Mammary epithelial cell (primary cell): ENCODE measurements at regions not wholly inside any gene's neighbourhood (a gene's known extent, or its start where the extent isn't known, plus 50 kb on each side); places are given as distances from the start of the nearest gene placed in this dataset.

Experiments
- CTCF ChIP-seq, 2 donors: IDR thresholded peaks in 1 of 2; conservative IDR thresholded peaks in 1 of 2; 2 replicates each; pipeline ENCODE4 v1.5.1; 2011 to 2012; ENCODE audit warnings: inconsistent platforms in 2 of 2, low read length in 2 of 2, mild to moderate bottlenecking in 2 of 2, control low read depth in 1 of 2, low read depth in 1 of 2; ENCODE audit not compliant: insufficient read depth in 1 of 2; ENCODE audit errors: extremely low read depth in 1 of 2
- EZH2 ChIP-seq: IDR thresholded peaks from 2 replicates; pipeline ENCODE4 v1.6.1; 2012; ENCODE audit warnings: low read length, inconsistent platforms, borderline replicate concordance

GRCh38 chr16:5186381-5186903, 88.8 kb upstream of the EEF2KMT start:
- TF ChIP-seq EZH2, result no peak
- no peak for TF ChIP-seq CTCF (conservative IDR thresholded peaks at IDR 0.05 in 1 of 2, IDR thresholded peaks at IDR 0.05 in 1 of 2; ENCODE audit: extremely low read depth in 1 of 2, insufficient read depth in 1 of 2, low read depth in 1 of 2, low read length in 2 of 2)
